ENCODE measurements at regions not wholly inside any gene's neighbourhood (a gene's known extent, or its start where the extent isn't known, plus 50 kb on each side); places are given as distances from the start of the nearest gene placed in this dataset.

DNA sequence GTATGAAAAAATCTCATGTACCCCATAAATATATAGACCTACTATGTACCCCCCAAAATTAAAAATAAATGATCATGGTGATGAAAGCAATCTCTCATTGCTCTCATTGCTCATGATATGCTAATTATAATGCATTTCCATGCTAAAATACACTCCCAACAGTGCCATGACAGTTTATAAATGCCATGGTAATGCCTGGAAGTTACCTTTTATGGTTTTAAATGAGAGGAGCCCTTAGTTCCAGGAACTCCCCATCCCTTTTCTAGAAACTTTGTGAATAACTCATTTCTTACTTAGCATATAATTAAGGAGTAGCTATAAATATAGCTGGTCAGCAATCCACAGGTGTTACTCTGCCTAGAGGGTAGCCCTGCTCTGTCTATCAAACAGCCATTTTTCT is 166.1 kb upstream of the RGS18 start:
- TF ChIP-seq, protein P1, sequence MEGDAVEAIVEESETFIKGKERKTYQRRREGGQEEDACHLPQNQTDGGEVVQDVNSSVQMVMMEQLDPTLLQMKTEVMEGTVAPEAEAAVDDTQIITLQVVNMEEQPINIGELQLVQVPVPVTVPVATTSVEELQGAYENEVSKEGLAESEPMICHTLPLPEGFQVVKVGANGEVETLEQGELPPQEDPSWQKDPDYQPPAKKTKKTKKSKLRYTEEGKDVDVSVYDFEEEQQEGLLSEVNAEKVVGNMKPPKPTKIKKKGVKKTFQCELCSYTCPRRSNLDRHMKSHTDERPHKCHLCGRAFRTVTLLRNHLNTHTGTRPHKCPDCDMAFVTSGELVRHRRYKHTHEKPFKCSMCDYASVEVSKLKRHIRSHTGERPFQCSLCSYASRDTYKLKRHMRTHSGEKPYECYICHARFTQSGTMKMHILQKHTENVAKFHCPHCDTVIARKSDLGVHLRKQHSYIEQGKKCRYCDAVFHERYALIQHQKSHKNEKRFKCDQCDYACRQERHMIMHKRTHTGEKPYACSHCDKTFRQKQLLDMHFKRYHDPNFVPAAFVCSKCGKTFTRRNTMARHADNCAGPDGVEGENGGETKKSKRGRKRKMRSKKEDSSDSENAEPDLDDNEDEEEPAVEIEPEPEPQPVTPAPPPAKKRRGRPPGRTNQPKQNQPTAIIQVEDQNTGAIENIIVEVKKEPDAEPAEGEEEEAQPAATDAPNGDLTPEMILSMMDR (IDR thresholded peaks at IDR 0.05): no peak
- no peak for TF ChIP-seq POLR2AphosphoS5 (IDR thresholded peaks at IDR 0.05)
